ENCODE measurements at regions not wholly inside any gene's neighbourhood (a gene's known extent, or its start where the extent isn't known, plus 50 kb on each side); places are given as distances from the start of the nearest gene placed in this dataset.

DNA sequence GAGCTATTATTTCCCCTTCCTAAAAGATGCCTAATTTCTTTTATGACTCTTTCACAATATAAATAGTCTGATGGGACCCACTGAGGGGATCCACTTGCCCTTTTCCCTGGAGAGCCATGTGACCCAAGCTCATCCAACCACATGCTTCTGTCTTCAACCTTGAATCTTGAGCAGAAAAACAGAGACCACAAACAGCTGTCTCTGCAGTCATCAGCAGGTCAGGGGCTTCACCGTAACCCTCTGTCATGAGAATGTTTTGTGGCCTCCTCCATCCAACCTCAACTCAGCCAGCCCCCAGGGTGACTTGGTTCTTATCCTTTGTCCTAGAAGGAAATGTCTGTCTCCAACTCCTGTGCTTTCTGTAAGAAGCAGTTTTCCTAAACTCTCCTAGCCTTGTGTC is 129.6 kb upstream of the POU2AF2 start:
- H2BK5ac ChIP-seq (ENCODE audit: insufficient read length, low read length), result no peak overlapping the region
- no peaks in the 10 kb centered on the region for H3K9me3 ChIP-seq (ENCODE audit: control insufficient read depth, low read depth, low read length)
- no peak overlapping the region for H3K27ac ChIP-seq (ENCODE audit: insufficient read length, low read depth, low read length)
- no peak for DNase-seq
- no peak overlapping the region for H3T11ph ChIP-seq (ENCODE audit: low read length)
- H3K36me3 Mint-ChIP-seq (ENCODE audit: insufficient read depth in 1 of 3, low read depth in 3 of 3), result no peaks in the 10 kb centered on the region
- no peaks in the 10 kb centered on the region for H3K27me3 ChIP-seq (ENCODE audit: insufficient read depth, low read length)
- no peak overlapping the region for H3K27ac Mint-ChIP-seq
- no peaks in the 10 kb centered on the region for H3K27me3 Mint-ChIP-seq (ENCODE audit: low read depth)
- no peak overlapping the region for H3K4ac ChIP-seq (ENCODE audit: low read depth, low read length)
- no peaks in the 10 kb centered on the region for H3K23me2 ChIP-seq (ENCODE audit: insufficient read length, low read depth, low read length, poor library complexity, severe bottlenecking)
- no peak overlapping the region for H3K9ac ChIP-seq (ENCODE audit: extremely low read depth, insufficient read length, low read length)
- H2BK15ac ChIP-seq (ENCODE audit: low read depth, low read length), result no peak overlapping the region
- no peaks in the 10 kb centered on the region for H3K9me3 Mint-ChIP-seq
- no peaks in the 10 kb centered on the region for H3K79me1 ChIP-seq (ENCODE audit: insufficient read depth, low read depth, low read length, poor library complexity, severe bottlenecking)
- H2BK120ac ChIP-seq (ENCODE audit: low read depth, low read length, poor library complexity, severe bottlenecking), result no peak overlapping the region
- H3K4me1 ChIP-seq (ENCODE audit: insufficient read depth, low read length), result no peaks in the 10 kb centered on the region
- H4K20me1 ChIP-seq (ENCODE audit: control insufficient read depth, insufficient read depth, insufficient read length), result no peaks in the 10 kb centered on the region
- H3K14ac ChIP-seq (ENCODE audit: insufficient read depth, low read length), result no peak overlapping the region
- no peak overlapping the region for H2AFZ ChIP-seq (ENCODE audit: low read length)
- no peaks in the 10 kb centered on the region for H3K79me2 ChIP-seq (ENCODE audit: insufficient read depth, low read length)
- no peak for TF ChIP-seq CTCF (conservative IDR thresholded peaks at IDR 0.05)
- no peak overlapping the region for H3K4me2 ChIP-seq (ENCODE audit: insufficient read depth, insufficient read length, low read length)
- no peak overlapping the region for H4K5ac ChIP-seq (ENCODE audit: insufficient read length, low read depth, low read length)
- H2AK5ac ChIP-seq (ENCODE audit: insufficient read length, low read length), result no peak overlapping the region
- H4K8ac ChIP-seq (replicated peaks; ENCODE audit: insufficient read length, low read depth, low read length), result no peak overlapping the region
- no peak overlapping the region for H2BK20ac ChIP-seq (ENCODE audit: low read depth, low read length, poor library complexity, severe bottlenecking)
- no peak overlapping the region for H4K91ac ChIP-seq (ENCODE audit: insufficient read length, low read depth, low read length)
- H2BK12ac ChIP-seq (ENCODE audit: insufficient read length, low read depth, low read length), result no peak overlapping the region
- WGBS (ENCODE audit: extremely low coverage, insufficient read length, low lambda C conversion rate), result no CpG with 5 or more reads among the region's 1 CpG
- H3K56ac ChIP-seq (ENCODE audit: insufficient read length, low read depth, low read length), result no peak overlapping the region
- H3K4me1 Mint-ChIP-seq, result 0 out of 4 replicates have a peak, but pooled peaks cover 0 to 4% of the 10 kb centered on the region in 2 experiments
- H3K18ac ChIP-seq (ENCODE audit: insufficient read length, low read depth, low read length), result no peak overlapping the region
- H3K4me3 Mint-ChIP-seq, result no peak overlapping the region
- no peak overlapping the region for H3K23ac ChIP-seq (ENCODE audit: insufficient read length, low read depth, low read length)
